Activated B cell treated with CpG ODN at 0.5 μM for 24 hours (primary cell): ENCODE measurements at regions not wholly inside any gene's neighbourhood (a gene's known extent, or its start where the extent isn't known, plus 50 kb on each side); places are given as distances from the start of the nearest gene placed in this dataset.

Experiments used
- ATAC-seq: fragments of 200-7000 bp; cut with Tn5 transposase; one replicate; pipeline ENCODE4 v1.10.0; 2021; ENCODE audit warnings: low read depth, mild to moderate bottlenecking, moderate library complexity
- CTCF ChIA-PET: fragments of 350-600 bp; sonication (Branson Sonifier 250); formaldehyde crosslinking; loops from one replicate; lab custom pipeline; 2021; ENCODE audit warnings: antibody characterized with exemption; lab: Charles Lee
- POLR2A ChIA-PET: fragments of 350-600 bp; sonication (Branson Sonifier 250); formaldehyde crosslinking; loops from one replicate; lab custom pipeline; 2021; ENCODE audit warnings: antibody characterized with exemption; lab: Charles Lee
- DNase-seq: peaks from one replicate; pipeline ENCODE4 v3.0.0; 2022
- H3K27ac Mint-ChIP-seq: one replicate; pipeline ENCODE4 v1.8.0; 2020; ENCODE audit warnings: mixed read lengths
- H3K27me3 Mint-ChIP-seq: one replicate; pipeline ENCODE4 v1.8.0; 2021; ENCODE audit warnings: mixed read lengths
- H3K36me3 Mint-ChIP-seq: one replicate; pipeline ENCODE4 v1.8.0; 2021; ENCODE audit warnings: low read depth, mixed read lengths
- H3K4me1 Mint-ChIP-seq: one replicate; pipeline ENCODE4 v1.8.0; 2021; ENCODE audit warnings: mixed read lengths
- H3K4me3 Mint-ChIP-seq: one replicate; pipeline ENCODE4 v1.8.0; 2020; ENCODE audit warnings: mild to moderate bottlenecking, mixed read lengths
- H3K9me3 Mint-ChIP-seq: one replicate; pipeline ENCODE4 v1.8.0; 2020; ENCODE audit warnings: mixed read lengths
- CTCF ChIP-seq: fragments of 200-600 bp; IDR thresholded peaks from one replicate; pipeline ENCODE4 v1.8.0; 2022; ENCODE audit warnings: antibody characterized with exemption, mild to moderate bottlenecking
- intact Hi-C: fragments of 100-400 bp; cut with micrococcal nuclease; formaldehyde crosslinking; loops from one replicate; pipeline ENCODE4 v1.15.1; 2024

DNA sequence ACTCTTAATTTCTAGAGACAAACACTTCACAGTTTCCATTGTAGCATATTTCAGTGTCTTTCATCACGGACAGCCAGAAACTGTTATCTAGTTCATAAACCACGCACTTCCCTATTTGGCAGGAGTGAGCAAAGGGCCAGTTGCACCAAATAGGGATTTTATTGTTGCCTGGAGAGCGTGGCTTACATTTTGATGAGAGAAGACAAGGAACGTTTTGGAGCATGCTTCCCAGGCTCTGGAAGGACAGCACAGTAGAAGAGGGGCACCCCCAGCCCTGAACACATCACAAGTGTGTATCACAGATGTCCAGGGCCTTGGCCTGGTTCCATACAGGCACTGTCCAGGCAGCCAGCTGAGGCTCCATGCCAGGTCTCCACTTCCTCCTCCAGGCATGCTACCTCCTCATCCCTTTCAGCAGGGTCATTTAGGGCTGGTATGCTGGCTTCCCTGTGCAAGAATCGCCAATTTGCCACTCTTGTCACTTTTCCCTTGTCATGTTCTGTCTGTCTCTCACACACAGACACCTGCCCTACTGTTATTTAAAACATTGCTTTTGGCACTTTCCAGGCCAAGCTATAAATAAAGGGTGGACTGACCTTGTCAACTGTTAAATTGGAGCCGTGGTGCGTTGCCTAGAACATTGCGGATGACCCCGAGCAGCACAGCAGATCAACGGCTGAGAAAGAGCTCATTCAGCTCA lies 235.0 kb upstream of the GMDS start:
- ChIA-PET CTCF (no interaction called here), POLR2A (no interaction called here)
- H3K27ac Mint-ChIP-seq, result no peak overlapping the region
- no peak for TF ChIP-seq CTCF
- intact Hi-C loops, result no loop called here
- H3K9me3 Mint-ChIP-seq, result peaks cover 11% of the 10 kb centered on the region
- H3K27me3 Mint-ChIP-seq, result peaks cover 2% of the 10 kb centered on the region
- H3K36me3 Mint-ChIP-seq, result no peaks in the 10 kb centered on the region
- ATAC-seq (no peak), DNase-seq (no peak)
- no peak overlapping the region for H3K4me3 Mint-ChIP-seq
- H3K4me1 Mint-ChIP-seq, result no peaks in the 10 kb centered on the region

- CTCF ChIA-PET, result no interaction called here
- TF ChIP-seq CTCF, result no peak
- H3K4me1 Mint-ChIP-seq, result no peaks in the 10 kb centered on the region
- H3K27ac Mint-ChIP-seq, result no peak overlapping the region
- peaks cover 6% of the 10 kb centered on the region for H3K27me3 Mint-ChIP-seq
- peaks cover 8% of the 10 kb centered on the region for H3K9me3 Mint-ChIP-seq
- POLR2A ChIA-PET, result no interaction called here
- no peaks in the 10 kb centered on the region for H3K36me3 Mint-ChIP-seq
- intact Hi-C loops, result no loop called here
- no peak overlapping the region for H3K4me3 Mint-ChIP-seq
- ATAC-seq (no peak), DNase-seq (no peak)
Observed at GRCh38 chr6:2478200-2478599, 232.8 kb upstream of the GMDS start.

GRCh38 chr6:2477666-2478065 lies 232.3 kb upstream of the GMDS start:
- TF ChIP-seq CTCF, result no peak
- CTCF ChIA-PET, result no interaction called here
- intact Hi-C loops, result no loop called here
- ATAC-seq (no peak), DNase-seq (no peak)
- Mint-ChIP-seq H3K9me3 (peaks cover 5% of the 10 kb centered on the region), H3K36me3 (no peaks in the 10 kb centered on the region), H3K27me3 (peaks cover 8% of the 10 kb centered on the region), H3K27ac (no peak overlapping the region), H3K4me1 (no peaks in the 10 kb centered on the region), H3K4me3 (no peak overlapping the region)
- POLR2A ChIA-PET, result no interaction called here

DNA sequence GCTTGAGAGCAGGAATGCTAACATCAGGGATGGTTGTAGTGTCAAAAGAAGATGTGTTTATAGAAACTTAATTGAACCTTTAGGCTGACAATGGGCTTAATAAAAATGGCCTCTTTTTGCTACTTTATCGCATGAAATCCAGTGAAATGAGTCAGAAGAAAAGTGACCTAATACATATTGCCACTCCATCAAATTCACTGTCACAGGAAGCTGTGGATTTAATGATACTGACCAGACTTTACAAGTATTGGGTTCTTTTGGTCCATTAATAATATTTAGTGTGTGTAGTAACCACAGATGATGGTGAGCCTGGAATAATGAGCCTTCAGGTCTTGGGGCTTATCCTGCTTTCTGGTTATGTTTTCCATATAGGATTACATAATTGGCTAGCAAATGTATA lies 231.8 kb upstream of the GMDS start:
- Mint-ChIP-seq H3K4me1 (no peaks in the 10 kb centered on the region), H3K36me3 (no peaks in the 10 kb centered on the region)
- POLR2A ChIA-PET, result no interaction called here

GRCh38 chr6:2476376-2476775 lies 231.0 kb upstream of the GMDS start:
- H3K4me3 Mint-ChIP-seq, result no peak overlapping the region
- no peaks in the 10 kb centered on the region for H3K36me3 Mint-ChIP-seq
- ChIA-PET CTCF (no interaction called here), POLR2A (no interaction called here)
- peaks cover 1% of the 10 kb centered on the region for H3K4me1 Mint-ChIP-seq
- no peaks in the 10 kb centered on the region for H3K9me3 Mint-ChIP-seq
- no peak for ATAC-seq
- peaks cover 11% of the 10 kb centered on the region for H3K27me3 Mint-ChIP-seq
- no peak overlapping the region for H3K27ac Mint-ChIP-seq
- intact Hi-C loops, result no loop called here
- TF ChIP-seq CTCF, result no peak
- DNase-seq, result no peak

More for the DNA sequence above, 231.8 kb upstream of the GMDS start:
- Mint-ChIP-seq H3K27ac (no peak overlapping the region), H3K9me3 (peaks cover 2% of the 10 kb centered on the region), H3K27me3 (peaks cover 8% of the 10 kb centered on the region), H3K4me3 (no peak overlapping the region)
- DNase-seq (no peak), ATAC-seq (no peak)
- intact Hi-C loops, result no loop called here
- TF ChIP-seq CTCF, result no peak
- CTCF ChIA-PET, result no interaction called here
